Neural cell (in vitro differentiated cells): ENCODE measurements at regions not wholly inside any gene's neighbourhood (a gene's known extent, or its start where the extent isn't known, plus 50 kb on each side); places are given as distances from the start of the nearest gene placed in this dataset.

Source experiments
- CTCF ChIP-seq: fragments of 450-650 bp; IDR thresholded peaks from 2 replicates; pipeline ENCODE4 v1.5.1; 2014; ENCODE audit warnings: antibody characterized with exemption, mild to moderate bottlenecking, moderate library complexity; ENCODE audit not compliant: poor library complexity, severe bottlenecking
- EZH2 ChIP-seq: fragments of 200-600, 300-800 bp; shearing (Covaris generic), sonication (generic); IDR thresholded peaks from 2 replicates; pipeline ENCODE4 v1.6.1; 2014; ENCODE audit warnings: antibody characterized with exemption, low read length, borderline replicate concordance, mild to moderate bottlenecking; ENCODE audit not compliant: insufficient read depth, poor library complexity, severe bottlenecking
- POLR2AphosphoS5 ChIP-seq: IDR thresholded peaks from 2 replicates; pipeline ENCODE4 v1.6.1; 2012

- TF ChIP-seq EZH2 (no peak), POLR2AphosphoS5 (no peak), CTCF (no peak)
Measured at GRCh38 chr2:160836755-160837154, 323.5 kb upstream of the TANK start.
